OCI-LY1 (cell line): ENCODE measurements at regions not wholly inside any gene's neighbourhood (a gene's known extent, or its start where the extent isn't known, plus 50 kb on each side); places are given as distances from the start of the nearest gene placed in this dataset.

Experiments used
- H2AFZ ChIP-seq: fragments of 200-600 bp; sonication (generic), shearing (Covaris generic); 2 replicates; pipeline ENCODE4 v1.6.0; 2014; ENCODE audit warnings: antibody characterized with exemption, mild to moderate bottlenecking, low read length
- H3F3A ChIP-seq: fragments of 200-600 bp; sonication (generic), shearing (Covaris generic); 2 replicates; pipeline ENCODE4 v1.6.0; 2014; ENCODE audit warnings: mild to moderate bottlenecking, antibody characterized with exemption, low read length, moderate library complexity; ENCODE audit not compliant: insufficient read depth
- H3K27ac ChIP-seq: fragments of 200-600 bp; sonication (generic); 2 replicates; pipeline ENCODE4 v1.5.1; 2014; ENCODE audit warnings: low read length, mixed run types, mild to moderate bottlenecking, low read depth; ENCODE audit not compliant: poor library complexity, severe bottlenecking
- H3K27me3 ChIP-seq: fragments of 200-600 bp; sonication (generic); 2 replicates; pipeline ENCODE4 v1.6.0; 2014; ENCODE audit warnings: antibody characterized with exemption, mild to moderate bottlenecking, low read length, moderate library complexity; ENCODE audit not compliant: insufficient read depth
- H3K36me3 ChIP-seq: fragments of 200-600 bp; sonication (generic); 2 replicates; pipeline ENCODE4 v1.6.1; 2014; ENCODE audit warnings: mild to moderate bottlenecking, antibody characterized with exemption, low read length, moderate library complexity, mixed read lengths; ENCODE audit not compliant: insufficient read depth
- H3K4me1 ChIP-seq: fragments of 200-600 bp; sonication (generic); 2 replicates; pipeline ENCODE4 v1.5.1; 2014; ENCODE audit warnings: mild to moderate bottlenecking, low read length, moderate library complexity; ENCODE audit not compliant: insufficient read depth, severe bottlenecking
- H3K4me2 ChIP-seq: fragments of 200-600 bp; sonication (generic), shearing (Covaris generic); 2 replicates; pipeline ENCODE4 v1.6.1; 2014; ENCODE audit warnings: low read length
- H3K4me3 ChIP-seq: fragments of 200-600 bp; sonication (generic); 2 replicates; pipeline ENCODE4 v1.5.1; 2014; ENCODE audit warnings: low read length, low read depth, mild to moderate bottlenecking, mixed read lengths; ENCODE audit not compliant: poor library complexity, severe bottlenecking
- H3K79me2 ChIP-seq: fragments of 200-600 bp; shearing (Covaris generic); 2 replicates; pipeline ENCODE4 v1.6.1; 2016; ENCODE audit warnings: mixed run types, low read length, mixed read lengths; ENCODE audit not compliant: insufficient read depth
- H3K9ac ChIP-seq: fragments of 200-600 bp; sonication (generic), shearing (Covaris generic); 2 replicates; pipeline ENCODE4 v1.6.1; 2014; ENCODE audit warnings: mild to moderate bottlenecking, low read length, mixed read lengths
- H3K9me2 ChIP-seq: fragments of 200-600 bp; sonication (generic), shearing (Covaris generic); 2 replicates; pipeline ENCODE4 v1.6.1; 2014; ENCODE audit warnings: low read depth, mild to moderate bottlenecking, low read length, mixed read lengths
- H3K9me3 ChIP-seq: fragments of 200-600 bp; shearing (Covaris generic); 2 replicates; pipeline ENCODE4 v1.6.1; 2014; ENCODE audit warnings: low read length, mixed read lengths
- H4K20me1 ChIP-seq: fragments of 200-600 bp; sonication (generic), shearing (Covaris generic); 2 replicates; pipeline ENCODE4 v1.6.0; 2016; ENCODE audit warnings: mild to moderate bottlenecking, low read length; ENCODE audit not compliant: insufficient read depth
- CTCF ChIP-seq: fragments of 200-600 bp; sonication (generic), shearing (Covaris generic); IDR thresholded peaks from 2 replicates; pipeline ENCODE4 v1.5.1; 2017; ENCODE audit warnings: mild to moderate bottlenecking, antibody characterized with exemption, low read length, moderate library complexity, mixed read lengths
- EZH2 ChIP-seq: fragments of 200-600 bp; sonication (generic), shearing (Covaris generic); IDR thresholded peaks from 2 replicates; pipeline ENCODE4 v1.8.0; 2017; ENCODE audit warnings: borderline replicate concordance, mixed run types, mild to moderate bottlenecking, antibody characterized with exemption, low read length, moderate library complexity, mixed read lengths

- Histone ChIP-seq H4K20me1 (no peaks in the 10 kb centered on the region), H3K79me2 (no peaks in the 10 kb centered on the region), H3K27ac (no peak overlapping the region), H3K9me2 (no peaks in the 10 kb centered on the region), H3K9ac (no peak overlapping the region), H3K4me3 (no peak overlapping the region), H3K36me3 (no peaks in the 10 kb centered on the region), H3F3A (no peaks in the 10 kb centered on the region), H3K4me1 (no peaks in the 10 kb centered on the region), H3K4me2 (no peak overlapping the region), H3K9me3 (no peaks in the 10 kb centered on the region), H3K27me3 (no peaks in the 10 kb centered on the region), H2AFZ (no peak overlapping the region)
- TF ChIP-seq CTCF = no peak
- TF ChIP-seq EZH2 = no peak
Observed at GRCh38 chr10:111821871-111822270, 361.7 kb downstream of the GPAM start.

- no peaks in the 10 kb centered on the region for H4K20me1 ChIP-seq
- no peaks in the 10 kb centered on the region for H3K4me1 ChIP-seq
- no peaks in the 10 kb centered on the region for H3K79me2 ChIP-seq
- no peak overlapping the region for H3K4me3 ChIP-seq
- H3K27me3 ChIP-seq = no peaks in the 10 kb centered on the region
- no peak overlapping the region for H3K9ac ChIP-seq
- H3K9me2 ChIP-seq = no peaks in the 10 kb centered on the region
- no peak overlapping the region for H3K27ac ChIP-seq
- H3K9me3 ChIP-seq = no peaks in the 10 kb centered on the region
- no peaks in the 10 kb centered on the region for H3F3A ChIP-seq
- H3K4me2 ChIP-seq = no peak overlapping the region
- TF ChIP-seq EZH2 (no peak), CTCF (no peak)
- H2AFZ ChIP-seq = no peak overlapping the region
- no peaks in the 10 kb centered on the region for H3K36me3 ChIP-seq
Observed at GRCh38 chr10:111822661-111823060, 360.9 kb downstream of the GPAM start.

- Histone ChIP-seq H3K4me3 (no peak overlapping the region), H3K27ac (no peak overlapping the region), H4K20me1 (no peaks in the 10 kb centered on the region), H3F3A (no peaks in the 10 kb centered on the region), H3K36me3 (no peaks in the 10 kb centered on the region), H3K4me2 (no peak overlapping the region), H3K79me2 (no peaks in the 10 kb centered on the region), H2AFZ (no peak overlapping the region), H3K9ac (no peak overlapping the region), H3K4me1 (no peaks in the 10 kb centered on the region), H3K9me2 (no peaks in the 10 kb centered on the region), H3K9me3 (no peaks in the 10 kb centered on the region), H3K27me3 (no peaks in the 10 kb centered on the region)
- TF ChIP-seq CTCF (no peak), EZH2 (no peak)
Observed at GRCh38 chr10:111824128-111824527, 359.4 kb downstream of the GPAM start.
